Endothelial cell of umbilical vein (primary cell): ENCODE measurements at regions not wholly inside any gene's neighbourhood (a gene's known extent, or its start where the extent isn't known, plus 50 kb on each side); places are given as distances from the start of the nearest gene placed in this dataset.

Experiments used
- BruUV-seq: library from RNA; stranded (reverse); fragments of 400-500 nt; replicated peaks from 2 replicates; lab custom pipeline; 2021; lab: Mats Ljungman, UMichigan
- CTCF ChIA-PET: fragments of 300-600, 350-600 bp; sonication (Branson Sonifier 250); formaldehyde crosslinking; loops from one replicate; lab custom pipeline; 2021; ENCODE audit warnings: antibody characterized with exemption, inconsistent platforms; lab: Charles Lee
- POLR2A ChIA-PET: fragments of 300-600, 350-600 bp; sonication (Branson Sonifier 250); formaldehyde crosslinking; loops from one replicate; lab custom pipeline; 2021; ENCODE audit warnings: antibody characterized with exemption, inconsistent platforms; lab: Charles Lee
- DNase-seq: peaks from one replicate; pipeline ENCODE4 v3.0.0-alpha.2; 2011; ENCODE audit warnings: low read depth, low spot score
- FAIRE-seq: peaks from 2 replicates; lab custom pipeline; 2011; peaks lifted over from hg19 to GRCh38; lab: Jason Lieb, UNC
- H2AFZ ChIP-seq: 2 replicates; pipeline ENCODE4 v1.6.0; 2012; ENCODE audit warnings: low read depth, low read length, control low read depth, inconsistent platforms
- H3K27ac ChIP-seq: 2 replicates; pipeline ENCODE4 v1.5.1; 2011; ENCODE audit warnings: low read depth, mild to moderate bottlenecking, control low read depth, low read length, moderate library complexity; ENCODE audit not compliant: insufficient read depth
- H3K27me3 ChIP-seq, 2 experiments: 2 replicates each; pipeline versions ENCODE4 v1.6.0 to v1.6.1; 2011; ENCODE audit warnings: low read length in 2 of 2, mixed read lengths in 1 of 2; ENCODE audit not compliant: control insufficient read depth in 2 of 2, insufficient read depth in 2 of 2
- H3K36me3 ChIP-seq, 2 experiments: 2 replicates in 1 of 2; 3 replicates in 1 of 2; pipeline ENCODE4 v1.5.1; 2011; ENCODE audit warnings: low read length in 2 of 2, mild to moderate bottlenecking in 1 of 2, moderate library complexity in 1 of 2; ENCODE audit not compliant: control insufficient read depth in 2 of 2, insufficient read depth in 2 of 2; ENCODE audit errors: extremely low read depth in 1 of 2
- H3K4me1 ChIP-seq: 3 replicates; pipeline ENCODE4 v1.5.1; 2011; ENCODE audit warnings: mild to moderate bottlenecking, low read length; ENCODE audit not compliant: control insufficient read depth, insufficient read depth; ENCODE audit errors: extremely low read depth
- H3K4me2 ChIP-seq: 2 replicates; pipeline ENCODE4 v1.6.1; 2011; ENCODE audit warnings: low read length, control low read depth, mixed read lengths; ENCODE audit not compliant: insufficient read depth
- H3K4me3 ChIP-seq, 3 experiments: fragments of 200-600 bp in 1 of 3; sonication (generic), shearing (Covaris generic) in 1 of 3; replicated peaks in 1 of 3; 2 replicates each; pipeline ENCODE4 v1.5.1; 2011 to 2016; ENCODE audit warnings: control low read depth in 3 of 3, low read length in 3 of 3, mild to moderate bottlenecking in 2 of 3, inconsistent platforms in 1 of 3, low read depth in 1 of 3, moderate library complexity in 1 of 3; ENCODE audit not compliant: insufficient read depth in 1 of 3
- H3K79me2 ChIP-seq: 2 replicates; pipeline ENCODE4 v1.6.0; 2012; ENCODE audit warnings: low read length, inconsistent platforms; ENCODE audit not compliant: control insufficient read depth, insufficient read depth
- H3K9ac ChIP-seq: replicated peaks from 2 replicates; pipeline ENCODE3; 2011; ENCODE audit warnings: low read length, control low read depth; ENCODE audit not compliant: insufficient read depth; ENCODE audit errors: extremely low read depth
- H3K9me1 ChIP-seq: replicated peaks from 3 replicates; pipeline ENCODE4 v1.6.0; 2011; ENCODE audit warnings: mild to moderate bottlenecking, low read length; ENCODE audit not compliant: control insufficient read depth, insufficient read depth; ENCODE audit errors: extremely low read depth
- H3K9me3 ChIP-seq: replicated peaks from 2 replicates; pipeline ENCODE4 v1.5.1; 2012; ENCODE audit warnings: low read length, inconsistent platforms; ENCODE audit not compliant: control insufficient read depth, insufficient read depth
- H4K20me1 ChIP-seq: replicated peaks from 2 replicates; pipeline ENCODE3; 2011; ENCODE audit warnings: mild to moderate bottlenecking, low read length; ENCODE audit not compliant: control insufficient read depth, insufficient read depth; ENCODE audit errors: extremely low read depth
- CTCF ChIP-seq, 2 donors: IDR thresholded peaks; 1 replicate in 1 of 2; 2 replicates in 1 of 2; pipeline ENCODE4 v1.5.1; 2011; ENCODE audit warnings: low read length in 2 of 2, mild to moderate bottlenecking in 2 of 2, moderate library complexity in 2 of 2, control low read depth in 1 of 2, inconsistent platforms in 1 of 2, low read depth in 1 of 2; ENCODE audit not compliant: insufficient read depth in 1 of 2; ENCODE audit errors: extremely low read depth in 1 of 2
- EZH2 ChIP-seq: IDR thresholded peaks from 2 replicates; pipeline ENCODE4 v1.6.1; 2012; ENCODE audit warnings: borderline replicate concordance, low read depth, mild to moderate bottlenecking, moderate library complexity, low read length, inconsistent platforms; ENCODE audit not compliant: severe bottlenecking
- FOS ChIP-seq: IDR thresholded peaks from 2 replicates; pipeline ENCODE4 v1.6.1; 2011; ENCODE audit warnings: mild to moderate bottlenecking, low read length, moderate library complexity, borderline replicate concordance; ENCODE audit not compliant: insufficient read depth
- GATA2 ChIP-seq: IDR thresholded peaks from 2 replicates; pipeline ENCODE4 v1.7.0; 2011; ENCODE audit warnings: low read depth, mild to moderate bottlenecking, moderate library complexity, mixed read lengths, low read length; ENCODE audit not compliant: insufficient read length, insufficient read depth
- JUN ChIP-seq: IDR thresholded peaks from 2 replicates; pipeline ENCODE4 v1.6.1; 2011; ENCODE audit warnings: borderline replicate concordance, low read depth; ENCODE audit not compliant: insufficient read length, insufficient read depth
- MAX ChIP-seq: IDR thresholded peaks from 2 replicates; pipeline ENCODE4 v1.6.1; 2011; ENCODE audit not compliant: insufficient read depth, insufficient read length
- MYC ChIP-seq: IDR thresholded peaks from one replicate; pipeline ENCODE4 v1.6.1; 2011; ENCODE audit warnings: mild to moderate bottlenecking, low read depth, low read length
- POLR2A ChIP-seq: IDR thresholded peaks from 2 replicates; pipeline ENCODE4 v1.6.1; 2012; ENCODE audit warnings: low read depth, mild to moderate bottlenecking, control low read depth, low read length
- POLR2AphosphoS5 ChIP-seq: IDR thresholded peaks from 2 replicates; pipeline ENCODE4 v1.6.1; 2012; ENCODE audit warnings: low read depth, mild to moderate bottlenecking, control low read depth, low read length, moderate library complexity; ENCODE audit not compliant: insufficient read depth
- dilution Hi-C: fragments of 300-500 bp; cut with MboI; formaldehyde crosslinking; loops from one replicate; pipeline ENCODE4 v1.15.0; 2019; ENCODE audit warnings: low sequenced_read_pairs; ENCODE audit not compliant: extremely low pct_ligation_motif_present
- intact Hi-C: fragments of 100-400 bp; cut with micrococcal nuclease; formaldehyde crosslinking; loops from one replicate; pipeline ENCODE4 v1.10.0; 2022

DNA sequence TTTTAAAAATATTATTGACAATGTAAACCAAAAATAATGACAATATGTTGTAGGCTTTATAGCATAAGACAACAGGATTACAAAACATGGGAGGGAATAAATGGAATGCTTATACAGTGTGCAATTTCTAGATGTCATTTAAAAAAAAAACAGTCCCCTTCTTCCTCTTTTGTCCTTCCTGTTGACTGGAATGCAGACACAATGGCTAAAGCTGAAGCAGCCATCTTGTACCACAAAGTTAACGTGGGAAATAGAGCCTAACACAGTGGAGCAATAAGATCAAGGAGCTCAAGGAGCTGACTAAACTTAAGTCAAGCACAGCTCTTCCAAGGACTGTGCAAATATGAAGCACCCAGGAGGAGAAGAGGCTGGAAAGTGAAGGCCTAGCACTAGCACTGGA, 208.1 kb downstream of the ARHGAP12 start:
- H3K27me3 ChIP-seq: no peaks in the 10 kb centered on the region
- TF ChIP-seq POLR2A (no peak), POLR2AphosphoS5 (no peak), GATA2 (no peak), MYC (no peak), JUN (no peak), FOS (no peak), MAX (no peak), EZH2 (no peak), CTCF (IDR thresholded peaks at IDR 0.05; ENCODE audit: extremely low read depth in 1 of 2, insufficient read depth in 1 of 2, low read depth in 1 of 2, low read length in 2 of 2) (no peak)
- FAIRE-seq: no peak
- POLR2A ChIA-PET: no interaction called here
- no peaks in the 10 kb centered on the region for H3K4me1 ChIP-seq
- H2AFZ ChIP-seq: no peak overlapping the region
- no peaks in the 10 kb centered on the region for H3K79me2 ChIP-seq
- no peak overlapping the region for H3K9ac ChIP-seq
- CTCF ChIA-PET: interaction anchor here (1.2 kb wide), 1 partner anchor 8 kb away, joined by 3 read pairs; no protein-coding TSS in a partner anchor
- no peak overlapping the region for H3K27ac ChIP-seq
- H3K4me2 ChIP-seq: no peak overlapping the region
- dilution Hi-C loops (no loop called here), intact Hi-C loops (no loop called here)
- BruUV-seq: no TSS peak
- no peaks in the 10 kb centered on the region for H3K9me1 ChIP-seq
- H3K4me3 ChIP-seq: no peak overlapping the region
- DNase-seq: no peak
- no peaks in the 10 kb centered on the region for H4K20me1 ChIP-seq
- no peaks in the 10 kb centered on the region for H3K9me3 ChIP-seq
- H3K36me3 ChIP-seq: no peaks in the 10 kb centered on the region
